ENCODE measurements at regions not wholly inside any gene's neighbourhood (a gene's known extent, or its start where the extent isn't known, plus 50 kb on each side); places are given as distances from the start of the nearest gene placed in this dataset.

- TF ChIP-seq CTCF (IDR thresholded peaks at IDR 0.05; ENCODE audit: low read depth, low read length, missing control alignments), result no peak
- DNase-seq (ENCODE audit: low read depth), result no peak
- no peak overlapping the region for H3K4me3 ChIP-seq (ENCODE audit: low read depth, low read length)
Observed at GRCh38 chr22:49580024-49580423, 247.6 kb downstream of the BRD1 start.

- no peak for DNase-seq (ENCODE audit: low read depth)
- no peak overlapping the region for H3K4me3 ChIP-seq (ENCODE audit: low read depth, low read length)
- no peak for TF ChIP-seq CTCF (IDR thresholded peaks at IDR 0.05; ENCODE audit: low read depth, low read length, missing control alignments)
Observed at GRCh38 chr22:49577168-49578060, 250.3 kb downstream of the BRD1 start.

- DNase-seq (ENCODE audit: low read depth), result no peak
- H3K4me3 ChIP-seq (ENCODE audit: low read depth, low read length), result no peak overlapping the region
- no peak for TF ChIP-seq CTCF (IDR thresholded peaks at IDR 0.05; ENCODE audit: low read depth, low read length, missing control alignments)
Observed at GRCh38 chr22:49576241-49577141, 251.2 kb downstream of the BRD1 start.

GRCh38 chr22:49575703-49576081 is 252.0 kb downstream of the BRD1 start:
- no peak overlapping the region for H3K4me3 ChIP-seq (ENCODE audit: low read depth, low read length)
- TF ChIP-seq CTCF (IDR thresholded peaks at IDR 0.05; ENCODE audit: low read depth, low read length, missing control alignments), result no peak
- no peak for DNase-seq (ENCODE audit: low read depth)

- TF ChIP-seq CTCF (IDR thresholded peaks at IDR 0.05; ENCODE audit: low read depth, low read length, missing control alignments), result no peak
- no peak overlapping the region for H3K4me3 ChIP-seq (ENCODE audit: low read depth, low read length)
- DNase-seq (ENCODE audit: low read depth), result no peak
Observed at GRCh38 chr22:49574881-49575702, 252.6 kb downstream of the BRD1 start.

- TF ChIP-seq CTCF (IDR thresholded peaks at IDR 0.05; ENCODE audit: low read depth, low read length, missing control alignments), result no peak
- no peak overlapping the region for H3K4me3 ChIP-seq (ENCODE audit: low read depth, low read length)
- DNase-seq (ENCODE audit: low read depth), result no peak
Observed at GRCh38 chr22:49574205-49574880, 253.3 kb downstream of the BRD1 start.
